Naive thymus-derived CD4-positive, alpha-beta T cell (primary cell): ENCODE measurements at regions not wholly inside any gene's neighbourhood (a gene's known extent, or its start where the extent isn't known, plus 50 kb on each side); places are given as distances from the start of the nearest gene placed in this dataset.

Experiments used
- ATAC-seq: fragments of 150-1000 bp; cut with Tn5 transposase; 2 replicates; pipeline ENCODE4 v1.10.0; 2021; ENCODE audit warnings: mild to moderate bottlenecking, moderate library complexity
- CTCF ChIA-PET: fragments of 350-600 bp; sonication (Branson Sonifier 250); formaldehyde crosslinking; loops from one replicate; lab custom pipeline; 2021; ENCODE audit warnings: antibody characterized with exemption; lab: Charles Lee
- POLR2A ChIA-PET: fragments of 350-600 bp; sonication (Branson Sonifier 250); formaldehyde crosslinking; loops from one replicate; lab custom pipeline; 2021; ENCODE audit warnings: antibody characterized with exemption, inconsistent platforms; lab: Charles Lee
- DNase-seq, 9 donors: peaks; one replicate each; pipeline versions ENCODE4 v3.0.0 to v3.0.0-alpha.2; 2020 to 2022; ENCODE audit warnings: mixed read lengths in 1 of 9
- H3K27ac ChIP-seq: one replicate; pipeline ENCODE4 v1.7.0; 2013; ENCODE audit warnings: mild to moderate bottlenecking, low read depth, low read length, moderate library complexity
- H3K27me3 ChIP-seq, 2 donors: one replicate each; pipeline ENCODE4 v1.7.0; 2013; ENCODE audit warnings: low read length in 2 of 2, mild to moderate bottlenecking in 2 of 2, moderate library complexity in 2 of 2; ENCODE audit not compliant: control insufficient read depth in 2 of 2, insufficient read depth in 2 of 2
- H3K36me3 ChIP-seq, 3 experiments: 1 replicate in 2 of 3; 2 replicates in 1 of 3; pipeline ENCODE4 v1.7.0; 2013; ENCODE audit warnings: low read length in 3 of 3, mild to moderate bottlenecking in 3 of 3, moderate library complexity in 1 of 3; ENCODE audit not compliant: insufficient read depth in 3 of 3, control insufficient read depth in 2 of 3
- H3K4me1 ChIP-seq, 2 donors: one replicate each; pipeline ENCODE4 v1.7.0; 2013; ENCODE audit warnings: low read length in 2 of 2, mild to moderate bottlenecking in 2 of 2, moderate library complexity in 1 of 2; ENCODE audit not compliant: control insufficient read depth in 2 of 2, insufficient read depth in 2 of 2
- H3K4me3 ChIP-seq: 2 replicates; pipeline ENCODE4 v1.7.0; 2013; ENCODE audit warnings: mild to moderate bottlenecking, low read length
- H3K9me3 ChIP-seq, 3 experiments: 1 replicate in 2 of 3; 2 replicates in 1 of 3; pipeline ENCODE4 v1.7.0; 2013; ENCODE audit warnings: low read length in 3 of 3; ENCODE audit not compliant: control insufficient read depth in 2 of 3
- H3K27ac Mint-ChIP-seq, 9 donors: one replicate each; pipeline ENCODE4 v1.8.0; 2020 to 2022; ENCODE audit warnings: mixed read lengths in 9 of 9, mild to moderate bottlenecking in 8 of 9, moderate library complexity in 5 of 9, inconsistent platforms in 2 of 9
- H3K27me3 Mint-ChIP-seq, 5 donors: one replicate each; pipeline ENCODE4 v1.8.0; 2021 to 2022; ENCODE audit warnings: mixed read lengths in 5 of 5, mild to moderate bottlenecking in 1 of 5
- H3K36me3 Mint-ChIP-seq, 5 donors: one replicate each; pipeline ENCODE4 v1.8.0; 2020 to 2022; ENCODE audit warnings: mixed read lengths in 5 of 5, mild to moderate bottlenecking in 3 of 5, inconsistent platforms in 1 of 5
- H3K4me1 Mint-ChIP-seq, 7 donors: one replicate each; pipeline ENCODE4 v1.8.0; 2020 to 2022; ENCODE audit warnings: mixed read lengths in 7 of 7, mild to moderate bottlenecking in 3 of 7, inconsistent platforms in 1 of 7
- H3K4me3 Mint-ChIP-seq, 10 donors: one replicate each; pipeline ENCODE4 v1.8.0; 2020 to 2022; ENCODE audit warnings: mild to moderate bottlenecking in 10 of 10, mixed read lengths in 10 of 10, moderate library complexity in 6 of 10, inconsistent platforms in 2 of 10
- H3K9me3 Mint-ChIP-seq, 11 donors: one replicate each; pipeline ENCODE4 v1.8.0; 2020 to 2022; ENCODE audit warnings: mixed read lengths in 11 of 11, mild to moderate bottlenecking in 4 of 11, inconsistent platforms in 1 of 11, moderate library complexity in 1 of 11
- intact Hi-C, 2 donors: fragments of 100-400 bp; cut with micrococcal nuclease; formaldehyde crosslinking; loops; one replicate each; pipeline ENCODE4 v1.15.1; 2023

DNA sequence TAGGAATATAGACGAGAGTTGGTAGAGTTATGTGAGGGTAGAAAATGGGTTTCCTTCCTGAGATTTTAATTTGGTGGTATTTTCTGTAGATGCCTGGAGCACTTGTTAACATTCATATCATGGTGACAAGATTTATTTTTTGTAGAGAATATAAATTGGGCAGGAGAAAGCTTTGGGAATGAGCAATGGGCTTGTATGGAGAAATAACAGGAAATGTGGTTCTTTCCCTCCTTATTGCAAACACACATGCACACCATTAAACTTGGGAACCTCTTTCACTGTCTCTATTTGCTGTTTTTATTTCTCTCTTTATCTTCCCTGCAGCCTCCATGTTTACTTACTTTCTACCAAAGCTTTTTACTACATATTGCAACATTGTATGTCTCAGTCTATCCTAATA lies 1653.6 kb downstream of the OLFM4 start:
- no peaks in the 10 kb centered on the region for H3K27me3 ChIP-seq
- ATAC-seq (no peak), DNase-seq (no peak)
- intact Hi-C loops: no loop called here
- Mint-ChIP-seq H3K36me3 (no peaks in the 10 kb centered on the region), H3K4me3 (no peak overlapping the region), H3K4me1 (no peaks in the 10 kb centered on the region), H3K27ac (no peak overlapping the region), H3K27me3 (no peaks in the 10 kb centered on the region), H3K9me3 (peaks cover 6 to 20% (median 12%) of the 10 kb centered on the region in 11 donors)
- no peak overlapping the region for H3K27ac ChIP-seq
- H3K4me1 ChIP-seq: no peaks in the 10 kb centered on the region
- no peaks in the 10 kb centered on the region for H3K9me3 ChIP-seq
- no peak overlapping the region for H3K4me3 ChIP-seq
- POLR2A ChIA-PET: no interaction called here
- CTCF ChIA-PET: no interaction called here
- H3K36me3 ChIP-seq: no peaks in the 10 kb centered on the region

DNA sequence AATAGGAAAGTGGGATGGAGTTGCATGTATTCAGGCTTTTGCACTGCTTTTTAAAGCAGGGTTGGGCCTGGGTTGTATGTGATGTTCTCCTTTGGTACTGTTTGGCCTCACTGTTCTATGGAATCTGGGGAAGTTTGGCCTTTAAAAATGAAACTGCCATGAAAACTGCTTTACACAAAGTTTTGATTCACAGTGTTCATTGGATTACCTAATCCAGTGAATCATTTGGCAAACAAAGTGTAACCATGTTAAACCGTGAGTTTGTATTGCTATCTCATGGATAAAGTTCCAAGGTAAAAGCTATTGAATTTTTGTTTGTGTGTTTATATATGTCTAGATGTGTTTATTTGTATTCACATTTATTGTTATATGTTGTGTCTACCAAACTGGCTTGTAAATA lies 1658.6 kb downstream of the OLFM4 start:
- no peaks in the 10 kb centered on the region for H3K27me3 ChIP-seq
- no peaks in the 10 kb centered on the region for H3K27me3 Mint-ChIP-seq
- H3K4me1 Mint-ChIP-seq: no peaks in the 10 kb centered on the region
- no peaks in the 10 kb centered on the region for H3K9me3 ChIP-seq
- no peaks in the 10 kb centered on the region for H3K36me3 Mint-ChIP-seq
- H3K4me1 ChIP-seq: no peaks in the 10 kb centered on the region
- peaks cover 3 to 16% (median 5%) of the 10 kb centered on the region in 11 donors for H3K9me3 Mint-ChIP-seq
- POLR2A ChIA-PET: no interaction called here
- no peak overlapping the region for H3K4me3 Mint-ChIP-seq
- intact Hi-C loops: no loop called here
- no peak overlapping the region for H3K4me3 ChIP-seq
- DNase-seq: no peak
- ATAC-seq: no peak
- CTCF ChIA-PET: no interaction called here
- no peak overlapping the region for H3K27ac Mint-ChIP-seq
- H3K27ac ChIP-seq: no peak overlapping the region
- H3K36me3 ChIP-seq: no peaks in the 10 kb centered on the region

DNA sequence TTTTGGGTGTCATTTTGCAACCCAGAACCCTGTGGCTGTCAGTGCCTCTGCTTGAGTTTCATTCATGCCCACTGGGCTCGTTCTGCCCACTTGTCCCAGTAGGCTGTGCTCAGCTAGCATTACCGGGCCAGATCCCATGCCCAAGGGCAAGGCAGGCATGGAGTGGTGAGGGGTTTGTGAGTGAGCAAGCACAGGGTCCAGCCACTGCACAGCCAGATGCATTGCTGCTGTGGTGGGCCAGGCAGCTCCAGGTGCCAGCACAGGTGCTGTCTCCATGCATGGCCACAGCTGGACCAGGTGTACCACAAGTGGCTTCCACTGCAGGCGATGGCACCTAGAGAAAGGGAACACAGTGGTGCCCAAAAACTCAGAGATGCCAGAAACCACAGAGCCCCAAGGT lies 1671.2 kb downstream of the OLFM4 start:
- H3K27ac Mint-ChIP-seq: no peak overlapping the region
- peaks cover 4 to 33% (median 12%) of the 10 kb centered on the region in 11 donors for H3K9me3 Mint-ChIP-seq
- H3K27ac ChIP-seq: no peak overlapping the region
- H3K36me3 ChIP-seq: no peaks in the 10 kb centered on the region
- peaks cover 0 to 6% (median 0%) of the 10 kb centered on the region in 3 experiments for H3K9me3 ChIP-seq
- intact Hi-C loops: no loop called here
- H3K4me1 Mint-ChIP-seq: no peaks in the 10 kb centered on the region
- H3K36me3 Mint-ChIP-seq: no peaks in the 10 kb centered on the region
- no peaks in the 10 kb centered on the region for H3K4me1 ChIP-seq
- ChIA-PET POLR2A (no interaction called here), CTCF (no interaction called here)
- ATAC-seq (no peak), DNase-seq (no peak)
- no peaks in the 10 kb centered on the region for H3K27me3 Mint-ChIP-seq
- H3K4me3 Mint-ChIP-seq: no peak overlapping the region
- H3K4me3 ChIP-seq: no peak overlapping the region
- no peaks in the 10 kb centered on the region for H3K27me3 ChIP-seq

DNA sequence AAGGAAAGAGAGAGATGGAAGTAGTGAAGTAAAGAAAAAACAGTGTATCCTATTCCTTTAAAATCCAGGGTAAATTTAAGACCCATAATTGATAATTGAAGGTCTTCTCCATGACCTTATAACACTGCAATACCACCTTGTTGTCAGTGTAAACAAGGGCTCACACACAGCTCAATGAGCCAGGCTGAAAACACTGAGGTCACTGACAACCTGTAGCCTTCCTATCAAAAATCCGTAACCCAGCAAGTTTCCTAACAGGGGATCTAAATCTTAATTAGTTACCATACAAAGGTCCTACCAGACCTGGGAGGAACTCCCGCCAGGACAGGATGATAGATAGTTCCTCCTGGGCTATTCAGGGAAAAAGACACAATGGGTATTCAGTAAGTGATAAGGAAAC lies 1677.1 kb downstream of the OLFM4 start:
- H3K27me3 ChIP-seq: no peaks in the 10 kb centered on the region
- CTCF ChIA-PET: no interaction called here
- H3K9me3 Mint-ChIP-seq: peaks cover 1 to 31% (median 9%) of the 10 kb centered on the region in 11 donors

DNA sequence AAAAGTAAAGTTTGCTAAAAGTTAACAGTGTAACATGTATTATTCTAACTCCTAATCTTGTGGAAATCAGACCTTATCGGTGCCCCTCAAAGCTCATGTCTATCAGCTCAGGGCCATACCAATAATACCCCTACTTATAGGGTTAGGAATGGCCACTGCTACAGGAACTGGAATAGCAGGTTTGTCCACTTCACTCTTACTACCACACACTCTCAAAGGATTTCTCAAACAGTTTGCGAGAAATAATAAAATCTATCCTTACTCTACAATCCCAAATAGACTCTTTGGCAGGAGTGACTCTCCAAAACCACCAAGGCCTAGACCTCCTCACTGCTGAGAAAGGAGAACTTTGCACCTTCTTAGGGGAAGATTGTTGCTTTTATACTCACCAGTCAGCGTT lies 1677.7 kb downstream of the OLFM4 start:
- no peak overlapping the region for H3K4me3 ChIP-seq
- intact Hi-C loops: no loop called here
- H3K27ac Mint-ChIP-seq: no peak overlapping the region
- H3K27ac ChIP-seq: no peak overlapping the region
- no peaks in the 10 kb centered on the region for H3K4me1 Mint-ChIP-seq
- ChIA-PET POLR2A (no interaction called here), CTCF (no interaction called here)
- ATAC-seq (no peak), DNase-seq (no peak)
- H3K36me3 Mint-ChIP-seq: no peaks in the 10 kb centered on the region
- peaks cover 1 to 28% (median 5%) of the 10 kb centered on the region in 11 donors for H3K9me3 Mint-ChIP-seq
- H3K4me3 Mint-ChIP-seq: no peak overlapping the region
- peaks cover 0 to 9% (median 0%) of the 10 kb centered on the region in 3 experiments for H3K9me3 ChIP-seq
- H3K27me3 Mint-ChIP-seq: no peaks in the 10 kb centered on the region
- no peaks in the 10 kb centered on the region for H3K27me3 ChIP-seq
- H3K4me1 ChIP-seq: no peaks in the 10 kb centered on the region
- H3K36me3 ChIP-seq: no peaks in the 10 kb centered on the region

More for the DNA sequence above, 1677.1 kb downstream of the OLFM4 start:
- H3K4me1 Mint-ChIP-seq: no peaks in the 10 kb centered on the region
- no peak overlapping the region for H3K27ac ChIP-seq
- no peak overlapping the region for H3K4me3 ChIP-seq
- H3K27me3 Mint-ChIP-seq: no peaks in the 10 kb centered on the region
- H3K4me1 ChIP-seq: no peaks in the 10 kb centered on the region
- no peak overlapping the region for H3K27ac Mint-ChIP-seq
- intact Hi-C loops: no loop called here
- POLR2A ChIA-PET: no interaction called here
- no peaks in the 10 kb centered on the region for H3K36me3 ChIP-seq
- ATAC-seq (no peak), DNase-seq (no peak)
- H3K36me3 Mint-ChIP-seq: no peaks in the 10 kb centered on the region
- H3K9me3 ChIP-seq: peaks cover 0 to 9% (median 0%) of the 10 kb centered on the region in 3 experiments
- H3K4me3 Mint-ChIP-seq: no peak overlapping the region

DNA sequence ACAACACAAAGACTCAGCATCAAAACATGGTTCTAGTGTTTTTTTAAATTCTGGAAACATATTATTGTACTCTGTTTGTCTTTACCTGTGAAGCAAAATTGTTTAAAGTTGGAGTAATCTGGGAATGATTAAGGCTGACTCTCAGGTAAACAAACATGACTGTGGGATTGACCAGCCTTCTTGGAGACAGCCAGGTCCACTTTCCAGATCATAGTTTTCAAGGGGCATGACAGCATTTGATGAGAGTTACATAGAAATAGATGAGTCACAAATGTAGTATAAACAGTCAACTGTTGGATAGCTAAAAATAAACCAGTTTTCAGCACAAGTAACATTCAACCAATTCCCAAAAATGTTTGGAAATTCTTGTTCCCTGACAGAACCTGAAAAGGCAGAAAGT lies 1680.9 kb downstream of the OLFM4 start:
- no peak overlapping the region for H3K4me3 Mint-ChIP-seq
- ATAC-seq (no peak), DNase-seq (no peak)
- ChIA-PET POLR2A (no interaction called here), CTCF (no interaction called here)
- no peak overlapping the region for H3K27ac Mint-ChIP-seq
- Histone ChIP-seq H3K27me3 (no peaks in the 10 kb centered on the region), H3K4me3 (no peak overlapping the region), H3K36me3 (no peaks in the 10 kb centered on the region), H3K27ac (no peak overlapping the region), H3K4me1 (no peaks in the 10 kb centered on the region), H3K9me3 (peaks cover 0 to 9% (median 0%) of the 10 kb centered on the region in 3 experiments)
- intact Hi-C loops: no loop called here
- H3K4me1 Mint-ChIP-seq: no peaks in the 10 kb centered on the region
- H3K36me3 Mint-ChIP-seq: no peaks in the 10 kb centered on the region
- H3K9me3 Mint-ChIP-seq: peaks cover 1 to 24% (median 7%) of the 10 kb centered on the region in 11 donors
- no peaks in the 10 kb centered on the region for H3K27me3 Mint-ChIP-seq

DNA sequence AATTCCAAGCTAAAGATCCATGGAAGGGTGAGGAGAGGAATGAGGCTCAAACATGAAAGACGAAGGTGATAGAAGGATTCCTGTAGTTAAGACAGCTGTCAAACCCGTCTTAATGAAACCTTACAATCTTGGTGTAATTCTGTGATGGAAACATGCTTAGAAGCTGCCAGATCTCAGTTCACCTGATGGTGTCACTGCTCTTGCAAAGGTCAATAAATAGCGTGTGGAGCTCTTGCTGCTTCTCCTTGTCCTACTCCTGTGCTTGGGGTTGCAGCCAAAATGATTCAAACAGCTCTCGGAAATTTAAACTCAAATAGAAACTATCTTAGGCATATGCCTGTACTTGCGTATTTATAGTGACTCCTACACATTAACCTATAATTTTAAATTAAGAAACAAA lies 1705.0 kb downstream of the OLFM4 start:
- POLR2A ChIA-PET: no interaction called here
- no peaks in the 10 kb centered on the region for H3K4me1 Mint-ChIP-seq

More for the DNA sequence above, 1705.0 kb downstream of the OLFM4 start:
- no peaks in the 10 kb centered on the region for H3K4me1 ChIP-seq
- no peak overlapping the region for H3K27ac Mint-ChIP-seq
- peaks cover 3 to 38% (median 16%) of the 10 kb centered on the region in 11 donors for H3K9me3 Mint-ChIP-seq
- ATAC-seq: no peak
- DNase-seq: no peak
- no peak overlapping the region for H3K27ac ChIP-seq
- no peaks in the 10 kb centered on the region for H3K36me3 Mint-ChIP-seq
- intact Hi-C loops: no loop called here
- no peaks in the 10 kb centered on the region for H3K36me3 ChIP-seq
- no peaks in the 10 kb centered on the region for H3K27me3 ChIP-seq
- H3K4me3 ChIP-seq: no peak overlapping the region
- CTCF ChIA-PET: no interaction called here
- no peaks in the 10 kb centered on the region for H3K27me3 Mint-ChIP-seq
- H3K9me3 ChIP-seq: no peaks in the 10 kb centered on the region
- H3K4me3 Mint-ChIP-seq: no peak overlapping the region
